CD1c-positive myeloid dendritic cell (primary cell): ENCODE measurements at regions not wholly inside any gene's neighbourhood (a gene's known extent, or its start where the extent isn't known, plus 50 kb on each side); places are given as distances from the start of the nearest gene placed in this dataset.

Experiments
- DNase-seq: peaks from one replicate; pipeline ENCODE4 v3.0.0-alpha.2; 2016; ENCODE audit errors: extremely low spot score

DNA sequence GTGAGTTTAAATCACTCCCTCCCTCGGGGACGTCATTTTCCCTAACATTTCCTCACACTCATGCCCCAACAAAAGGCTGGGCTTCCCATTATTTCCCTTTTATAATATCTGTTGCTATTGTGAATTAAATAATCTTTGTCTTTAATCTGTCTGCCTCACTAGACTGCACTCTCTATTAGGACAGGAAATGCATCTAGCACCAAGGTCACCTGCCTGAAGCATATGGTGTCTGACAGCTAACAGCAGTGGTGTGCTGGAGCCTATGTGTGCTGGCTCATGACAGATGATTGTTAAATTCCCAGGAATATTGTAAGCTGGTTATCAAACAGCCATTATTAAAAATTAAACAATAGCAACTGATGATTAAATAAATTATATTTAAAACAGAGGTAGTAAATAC is 237.0 kb upstream of the CEP162 start:
- no peak for DNase-seq

DNA sequence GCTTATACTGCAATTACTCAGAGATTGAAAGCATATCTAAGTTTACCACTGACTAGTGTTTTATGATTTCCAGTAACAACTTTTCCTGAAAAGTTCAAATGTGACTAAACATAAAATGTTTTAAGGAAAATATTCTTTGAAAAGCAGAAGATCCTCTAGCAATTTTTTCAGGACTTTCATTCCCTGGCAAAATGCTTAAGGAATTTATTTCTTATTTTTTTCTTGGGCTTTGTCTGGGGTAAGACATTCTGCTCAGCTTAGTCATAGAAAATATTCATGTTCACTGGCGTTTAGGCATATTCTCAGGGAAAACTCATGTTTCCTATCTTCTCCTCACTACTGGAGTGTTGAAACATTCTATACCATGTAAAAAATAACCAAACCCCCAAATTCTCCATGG is 235.3 kb upstream of the CEP162 start:
- DNase-seq = no peak

DNA sequence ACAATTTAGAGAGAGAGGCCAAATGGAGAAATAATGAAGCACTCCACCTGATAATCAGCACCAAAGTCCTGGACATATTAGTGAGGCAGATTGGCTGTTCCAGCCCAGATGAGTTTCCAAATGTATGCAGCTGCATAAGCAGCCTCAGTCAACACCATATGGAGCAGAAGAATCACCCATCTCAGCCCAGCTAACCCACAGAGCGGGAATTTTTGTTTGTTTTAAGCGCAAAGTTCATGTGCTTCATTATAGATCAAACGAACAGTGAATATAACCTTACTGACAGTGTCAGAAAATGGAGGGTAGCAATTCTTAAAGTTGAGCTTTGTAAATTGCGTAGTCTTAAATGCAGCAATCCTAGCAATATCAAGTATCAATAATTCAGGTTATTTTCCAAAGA is 234.0 kb upstream of the CEP162 start:
- no peak for DNase-seq

DNA sequence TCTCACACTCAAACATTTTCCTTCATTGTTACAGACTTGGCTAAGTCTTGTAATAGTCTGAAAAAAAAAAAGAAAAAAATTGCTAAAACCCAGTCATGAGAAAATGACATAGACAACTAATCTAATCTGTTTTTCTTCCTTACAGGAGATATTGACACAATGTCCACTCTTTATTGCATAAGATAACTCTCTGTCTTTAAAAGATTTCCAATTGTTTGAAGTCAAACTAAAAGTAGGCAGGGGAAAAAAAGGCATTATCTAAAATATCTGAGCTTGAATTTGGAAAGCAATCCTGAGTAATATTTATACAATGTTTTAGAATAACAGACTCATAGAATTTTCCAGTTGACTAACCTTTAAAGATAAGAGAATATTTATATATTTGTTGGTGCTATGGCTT is 233.0 kb upstream of the CEP162 start:
- DNase-seq = no peak

DNA sequence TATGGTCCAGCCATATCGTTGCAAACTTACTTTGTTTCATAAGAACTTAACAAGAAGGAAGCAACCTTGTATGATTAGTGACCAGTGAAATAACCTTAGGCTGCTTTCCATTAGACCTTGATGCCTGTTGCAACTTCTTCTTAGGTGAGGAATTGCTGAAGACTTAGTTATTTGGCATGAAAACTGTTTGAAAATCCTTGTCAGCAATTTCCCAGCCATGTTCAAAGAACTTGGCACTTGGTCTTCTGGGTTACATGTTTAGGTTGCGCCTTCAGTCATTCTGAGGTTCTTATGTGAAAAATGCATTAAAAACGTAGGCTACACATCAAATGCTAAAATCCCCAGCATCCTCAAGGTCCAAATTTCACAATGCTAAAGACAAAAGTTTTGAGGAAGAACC is 232.0 kb upstream of the CEP162 start:
- DNase-seq = no peak

DNA sequence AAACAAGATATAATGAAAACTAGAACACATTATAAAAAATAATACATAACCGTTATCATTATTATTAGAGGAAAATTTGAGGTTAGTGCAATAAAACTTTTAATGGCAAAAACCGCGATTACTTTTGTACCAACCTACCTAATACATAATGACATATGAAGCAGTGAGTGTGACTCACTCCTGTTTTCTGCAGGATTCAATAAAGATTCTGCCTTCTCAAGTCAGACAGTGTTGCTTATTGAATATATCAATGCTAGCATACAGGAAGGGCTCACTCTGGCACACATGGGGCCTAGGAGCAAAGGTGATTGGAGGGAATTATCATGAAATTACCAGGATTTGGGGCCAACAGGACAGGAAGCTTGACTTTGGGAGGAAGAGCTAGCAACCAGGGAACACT is 230.8 kb upstream of the CEP162 start:
- no peak for DNase-seq

DNA sequence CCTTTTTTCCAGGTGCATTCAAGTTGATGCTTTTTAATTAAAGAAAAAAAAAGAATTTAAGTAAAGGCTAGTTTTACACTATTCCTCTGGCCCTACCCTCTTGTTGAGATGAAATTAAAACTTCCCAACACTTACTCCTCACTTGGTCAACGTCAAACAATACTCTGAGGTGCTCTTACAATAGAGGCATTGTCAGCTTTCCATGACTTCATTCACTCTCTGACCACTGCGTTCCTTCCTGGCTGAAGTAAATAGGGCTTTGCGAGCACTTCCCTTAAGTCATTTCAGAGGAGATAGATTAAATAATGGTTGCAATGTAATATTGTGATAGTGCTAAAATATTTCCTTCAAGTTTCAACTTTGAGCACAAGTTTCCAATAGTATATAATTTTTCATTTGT is 229.8 kb upstream of the CEP162 start:
- DNase-seq = no peak

DNA sequence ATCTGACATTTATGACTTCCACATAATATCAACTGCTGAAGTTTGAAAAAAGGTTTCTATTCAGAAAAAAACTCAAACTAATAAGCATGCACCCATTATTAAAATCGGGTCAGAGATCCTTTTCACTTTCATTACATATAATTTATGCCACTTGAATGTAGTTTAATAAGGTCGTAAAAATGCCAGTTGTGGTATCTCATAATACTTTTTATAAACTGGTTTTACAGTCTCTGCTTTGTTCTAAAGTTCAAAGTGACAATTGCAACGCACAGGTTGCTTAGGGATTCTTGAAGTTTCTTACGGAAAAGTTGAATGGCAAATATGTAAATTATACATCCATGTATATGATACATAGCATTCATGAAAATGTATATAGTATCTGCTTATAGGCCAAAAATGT is 229.4 kb upstream of the CEP162 start:
- no peak for DNase-seq

DNA sequence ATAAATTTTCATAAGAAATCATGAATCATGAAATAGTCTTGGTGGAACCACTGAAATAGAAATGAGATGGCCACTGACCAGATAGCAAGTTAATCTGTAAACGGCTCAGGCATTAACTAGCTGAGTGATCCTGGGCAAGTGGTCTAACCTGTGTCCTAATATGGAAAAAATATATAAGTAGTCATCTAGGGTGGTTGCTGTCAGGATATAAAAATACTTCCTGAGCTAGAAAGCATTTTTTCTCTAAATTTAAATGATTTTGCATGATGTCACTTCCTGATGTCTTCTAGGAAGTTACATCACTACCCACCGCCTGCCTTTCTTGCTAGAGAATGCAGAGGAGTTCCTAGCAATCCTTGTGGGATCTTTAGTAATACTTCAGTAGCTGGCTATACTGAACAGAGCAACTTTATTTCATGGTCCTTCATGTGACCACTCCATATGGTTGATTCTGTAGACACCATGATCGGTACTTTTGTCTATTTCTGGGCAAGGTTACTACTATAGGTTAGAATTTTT is 228.1 kb upstream of the CEP162 start:
- DNase-seq = no peak

DNA sequence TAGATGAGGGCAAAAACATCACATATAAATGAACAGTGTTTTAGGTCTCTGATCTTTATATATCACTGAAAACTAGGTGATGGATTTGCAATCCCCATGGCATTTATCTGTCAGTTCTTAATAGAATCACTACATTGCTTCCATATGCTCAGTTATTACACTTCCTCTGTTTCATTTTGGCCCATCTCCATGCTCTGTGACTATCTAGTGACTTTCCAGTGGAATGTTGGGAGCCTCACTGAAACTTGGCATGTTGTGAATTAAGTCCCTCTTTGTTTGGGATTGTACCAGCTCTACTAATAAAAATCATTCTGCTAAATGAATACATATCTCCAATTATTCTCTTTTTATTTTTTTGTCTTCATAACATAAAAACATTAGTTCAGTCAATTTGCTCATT is 226.1 kb upstream of the CEP162 start:
- DNase-seq = no peak

DNA sequence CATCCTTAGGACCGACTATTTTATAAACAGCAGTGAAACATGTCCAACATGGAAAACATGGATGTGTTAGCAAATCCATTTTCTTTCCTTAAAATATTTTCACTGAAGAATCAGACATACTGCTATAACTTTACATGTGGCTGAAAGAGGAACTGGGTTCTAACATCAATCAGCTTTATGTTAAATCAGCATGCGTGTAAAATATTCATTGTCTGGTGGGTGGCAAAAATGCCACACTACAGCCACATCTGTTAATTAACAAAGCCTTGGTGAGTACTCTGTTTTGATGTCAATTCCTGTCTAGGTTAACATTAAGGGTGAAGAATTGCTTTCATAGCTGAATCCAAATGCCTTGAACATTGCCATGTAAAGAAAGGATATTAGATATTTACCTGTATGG is 222.6 kb upstream of the CEP162 start:
- no peak for DNase-seq

DNA sequence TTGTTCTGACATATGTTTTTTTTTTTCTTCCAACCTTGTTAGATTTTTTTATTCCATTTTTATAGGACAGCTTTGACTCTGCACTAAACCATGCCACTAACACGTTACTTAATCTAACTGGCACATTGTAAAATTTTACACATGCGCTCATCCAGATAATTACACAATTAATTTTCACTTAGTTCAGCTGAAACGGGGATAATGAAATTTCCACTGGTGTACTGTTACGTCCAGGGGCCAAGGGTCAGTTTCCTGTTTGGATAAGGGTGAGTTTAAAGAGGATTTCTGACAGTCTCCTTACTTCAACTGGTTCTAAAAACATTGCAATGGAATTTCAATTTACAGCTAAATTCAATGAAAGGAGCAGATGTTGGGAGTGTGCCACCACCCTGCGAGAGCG is 221.8 kb upstream of the CEP162 start:
- no peak for DNase-seq

DNA sequence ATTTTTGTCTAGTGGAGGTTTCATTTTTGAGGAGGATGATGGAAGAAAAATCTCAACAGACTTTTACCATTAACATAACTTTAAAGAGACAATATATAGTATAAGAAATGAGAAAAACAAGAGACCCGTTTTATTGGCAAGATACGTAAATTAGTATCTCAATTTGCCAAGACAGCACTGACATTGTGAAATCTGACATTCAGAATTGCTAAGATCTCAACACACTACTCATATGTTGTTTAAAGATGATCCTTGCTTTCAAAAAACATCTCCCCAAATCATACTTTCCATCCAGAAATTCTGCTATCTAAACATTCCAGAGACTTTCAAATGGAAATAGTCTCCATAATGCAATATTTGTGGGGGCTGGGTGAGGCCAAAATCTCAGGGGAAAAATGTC is 220.9 kb upstream of the CEP162 start:
- no peak for DNase-seq

DNA sequence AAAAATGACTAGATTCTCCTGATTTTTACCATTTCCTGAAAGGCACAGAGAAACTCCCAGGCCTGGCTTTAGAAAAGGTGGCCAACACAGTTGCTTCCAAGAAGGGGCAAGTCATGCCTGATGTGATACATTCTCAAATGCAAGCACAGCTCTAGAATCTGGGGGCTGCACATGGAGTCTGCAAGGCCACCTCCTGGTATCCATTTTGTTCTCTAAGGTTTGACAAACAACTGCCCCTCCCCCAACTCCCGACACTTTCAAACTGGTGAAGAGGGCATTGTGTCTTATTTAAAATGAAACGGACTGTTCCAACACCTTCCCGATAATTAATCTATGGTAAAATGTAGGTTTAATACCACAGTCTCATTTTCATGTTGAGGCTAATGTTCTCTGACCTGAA is 220.2 kb upstream of the CEP162 start:
- no peak for DNase-seq

DNA sequence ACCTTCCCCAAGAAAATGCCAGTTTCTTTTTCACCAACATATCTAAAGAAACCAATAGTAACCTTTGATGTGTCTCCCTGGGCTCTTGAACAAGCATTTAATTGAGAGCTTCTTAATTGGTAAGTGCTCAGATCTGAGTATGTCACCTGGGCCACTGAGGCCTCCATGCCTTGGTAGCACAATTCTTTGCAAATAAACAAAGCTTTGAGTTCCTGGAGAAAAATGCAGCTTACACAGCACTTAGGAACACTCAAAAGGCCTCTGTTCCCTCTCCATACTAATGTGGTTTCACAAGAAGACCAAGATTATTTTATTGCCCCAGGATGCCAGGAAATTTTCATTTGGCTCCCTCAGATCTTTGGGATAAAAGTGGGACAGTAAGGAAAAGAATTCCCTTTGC is 217.6 kb upstream of the CEP162 start:
- DNase-seq = no peak

DNA sequence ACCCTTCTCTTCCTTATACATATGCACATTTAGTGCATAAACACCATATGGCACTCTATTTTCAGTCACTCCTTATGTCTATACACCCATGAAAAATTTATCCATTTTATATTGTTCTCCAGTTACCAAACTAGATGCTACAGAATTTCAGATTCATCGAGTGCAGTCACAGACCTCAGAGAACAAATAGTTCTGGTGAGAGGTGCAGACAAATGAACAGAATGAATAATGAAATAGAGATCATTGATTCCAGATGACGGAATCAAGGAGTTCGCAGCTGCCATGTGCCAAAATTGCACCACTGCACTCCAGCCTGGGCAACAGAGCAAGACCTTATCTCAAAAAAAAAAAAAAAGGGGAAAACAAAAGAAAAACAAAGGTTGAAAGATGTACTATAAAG is 214.8 kb upstream of the CEP162 start:
- DNase-seq = no peak

DNA sequence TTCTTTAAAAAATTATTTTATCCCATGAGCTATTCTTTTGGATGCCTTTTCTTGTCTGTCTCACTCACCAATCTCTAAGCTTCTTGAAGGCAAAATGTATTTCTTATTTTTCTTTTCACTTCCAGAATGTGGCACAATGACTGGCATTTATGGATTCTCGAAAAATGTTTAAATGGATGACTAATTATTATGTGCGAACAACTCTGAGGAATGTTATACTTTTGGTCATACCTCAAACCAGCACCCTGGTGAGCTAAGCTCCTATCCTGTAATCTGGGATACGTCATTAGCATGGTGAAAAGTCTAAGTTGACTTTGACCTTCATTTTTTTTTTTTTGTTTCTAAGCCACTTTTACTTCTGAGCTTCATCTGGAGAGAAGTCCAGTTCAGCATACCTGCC is 214.0 kb upstream of the CEP162 start:
- DNase-seq = no peak

DNA sequence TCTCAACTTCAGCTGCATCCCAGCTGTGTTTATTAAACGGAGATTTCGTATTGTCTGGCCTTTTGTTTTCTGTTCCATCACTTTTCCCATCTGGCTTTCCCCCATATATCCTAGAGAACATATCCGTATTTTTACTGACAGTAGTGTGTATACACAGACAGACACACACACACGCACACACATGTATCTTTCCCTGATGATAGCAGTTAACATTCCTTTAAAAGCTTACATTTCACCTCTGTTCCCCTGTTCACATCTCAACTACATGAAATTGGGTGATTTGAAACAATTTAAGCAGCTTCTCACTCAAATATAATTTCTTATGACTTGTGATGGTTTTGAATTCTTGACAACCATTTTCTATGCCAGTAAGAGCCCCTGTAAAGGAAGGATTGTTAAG is 207.1 kb upstream of the CEP162 start:
- DNase-seq = no peak

DNA sequence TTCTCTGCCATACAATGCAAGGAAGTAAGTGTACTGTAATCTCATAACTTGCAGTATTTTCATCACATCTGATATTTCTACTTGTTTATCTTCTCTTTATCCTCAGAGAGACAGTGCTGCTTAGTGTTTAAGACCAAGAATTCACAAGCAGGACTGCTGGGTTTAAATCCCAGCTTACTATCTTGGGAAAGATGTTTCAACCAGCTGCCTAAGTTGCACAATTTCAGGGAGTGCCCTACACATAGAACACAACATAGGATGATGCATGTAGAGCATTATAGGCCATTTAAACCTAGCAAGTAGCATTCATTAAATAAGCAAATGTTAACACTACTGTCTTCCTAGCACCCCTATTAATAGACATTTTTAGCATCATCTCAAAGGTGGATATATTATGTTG is 205.2 kb upstream of the CEP162 start:
- no peak for DNase-seq

DNA sequence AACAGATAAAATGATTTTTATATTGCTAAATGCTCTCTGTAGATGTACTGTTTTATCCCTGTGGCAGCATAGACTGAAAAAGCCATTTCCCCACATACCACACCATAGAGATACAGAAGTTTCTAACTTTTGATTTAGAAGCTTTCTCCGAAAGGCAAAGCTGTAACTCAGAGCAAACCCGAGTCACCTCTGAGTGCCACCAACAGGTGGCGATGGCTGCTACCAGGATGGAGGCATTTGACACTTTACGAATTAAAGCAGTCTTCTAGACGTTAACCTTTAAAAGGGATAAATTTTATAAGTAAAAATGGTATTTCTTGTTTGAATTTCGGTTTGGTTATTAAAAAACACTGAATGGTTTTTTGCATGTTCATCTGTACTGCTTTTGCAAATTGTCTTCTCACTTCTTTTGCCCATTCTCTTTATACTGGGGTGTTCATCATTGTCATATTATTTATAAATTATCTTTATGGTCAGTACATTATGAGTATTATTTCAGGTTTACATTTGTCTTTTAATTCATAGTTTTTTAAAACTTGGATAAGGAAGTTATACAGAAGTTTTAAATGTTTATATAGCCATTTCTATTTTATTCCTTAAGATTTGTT is 201.0 kb upstream of the CEP162 start:
- DNase-seq = peak; percentile 2

DNA sequence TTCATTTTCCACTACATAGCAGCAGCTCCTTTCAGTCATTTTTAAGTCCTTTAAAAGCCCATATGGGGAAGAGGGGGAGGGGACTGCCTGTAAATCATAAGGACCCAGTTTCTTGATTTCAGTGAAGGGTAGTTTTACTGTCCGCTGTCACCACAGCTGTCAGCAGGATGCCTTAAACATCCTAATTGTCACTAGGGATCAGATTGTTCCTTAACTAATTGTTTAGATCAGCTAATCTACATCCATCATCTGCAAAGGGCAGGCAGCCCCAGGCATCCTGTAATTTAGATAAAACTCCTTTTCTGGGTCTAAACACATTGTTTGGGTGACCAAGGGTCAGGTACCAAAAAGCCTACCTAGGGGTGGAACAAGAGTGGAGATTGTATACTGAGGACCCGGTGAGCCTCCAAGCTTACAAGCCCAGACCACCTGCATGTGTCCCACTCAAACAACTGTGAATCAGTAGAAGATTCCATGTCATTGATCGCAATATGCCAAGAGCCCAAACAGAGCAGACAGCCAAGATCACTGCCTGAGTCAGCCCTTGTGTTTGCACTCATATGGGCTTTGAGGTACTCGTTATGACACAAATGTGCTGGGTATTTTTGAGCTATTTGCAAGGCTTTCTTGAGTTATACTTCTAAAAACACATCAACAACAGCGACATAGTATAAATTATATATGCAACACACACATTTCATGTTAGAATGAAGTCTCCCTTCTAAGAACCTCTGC is 198.7 kb upstream of the CEP162 start:
- no peak for DNase-seq

DNA sequence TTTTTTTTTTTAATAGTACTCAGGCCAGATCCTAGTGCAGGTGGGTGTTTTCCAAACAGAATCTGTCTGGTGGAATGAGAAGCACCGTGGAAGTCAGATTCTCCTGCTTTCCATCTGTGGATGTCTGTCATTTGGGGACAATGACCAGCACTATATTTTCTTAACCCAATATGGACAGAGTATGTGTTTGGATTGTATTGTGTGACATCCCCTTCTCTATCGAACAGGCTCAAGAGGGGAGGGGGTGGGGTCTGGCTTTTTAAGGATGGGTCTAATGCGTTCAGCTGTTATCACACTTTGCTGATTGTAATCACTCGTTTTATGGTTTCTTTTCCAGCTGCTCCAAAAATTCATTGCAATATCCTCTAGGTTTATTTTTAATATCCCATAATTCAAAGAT is 197.5 kb upstream of the CEP162 start:
- no peak for DNase-seq

DNA sequence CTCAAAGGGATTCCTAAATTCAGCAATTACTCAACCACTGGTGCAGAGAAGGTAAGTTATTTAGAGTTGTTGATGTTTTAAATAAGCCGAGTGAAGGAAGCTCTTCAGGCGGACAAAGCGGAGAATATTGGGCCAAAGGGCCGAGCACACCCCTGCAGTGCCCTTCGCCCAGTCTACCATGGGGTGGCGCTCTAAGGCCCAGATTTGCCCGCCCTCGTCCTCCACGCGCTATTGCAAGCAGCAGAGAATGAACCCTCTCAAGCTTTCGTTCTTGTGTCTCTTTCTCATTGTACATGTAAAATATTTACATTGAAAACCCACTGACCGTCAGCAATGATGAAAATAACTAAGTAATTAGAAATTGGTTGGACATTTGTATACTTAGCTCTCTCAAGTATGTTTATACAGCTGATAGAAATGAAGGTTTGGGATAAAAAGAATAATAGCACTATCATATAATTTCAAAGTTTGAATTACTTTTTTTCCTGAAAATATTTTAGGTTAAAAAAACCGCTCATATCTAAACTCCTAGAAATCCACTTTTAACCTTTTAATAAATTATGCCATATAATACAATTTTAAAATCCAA is 195.0 kb upstream of the CEP162 start:
- DNase-seq = peak; percentile 3
